ENCODE measurements at regions not wholly inside any gene's neighbourhood (a gene's known extent, or its start where the extent isn't known, plus 50 kb on each side); places are given as distances from the start of the nearest gene placed in this dataset.

- TF ChIP-seq CTCF (IDR thresholded peaks at IDR 0.05; ENCODE audit: low read depth, low read length): no peak
- no peak for TF ChIP-seq EZH2phosphoT487 (IDR thresholded peaks at IDR 0.05; ENCODE audit: low read depth)
- Histone ChIP-seq H3K4me2 (ENCODE audit: low read length) (no peak overlapping the region), H3K79me2 (ENCODE audit: low read length) (no peaks in the 10 kb centered on the region), H3K36me3 (replicated peaks; ENCODE audit: low read depth, low read length) (no peaks in the 10 kb centered on the region), H3K9me3 (ENCODE audit: insufficient read depth, low read length) (no peaks in the 10 kb centered on the region), H3K27ac (ENCODE audit: low read length) (no peak overlapping the region), H3K27me3 (ENCODE audit: low read depth, low read length) (no peaks in the 10 kb centered on the region), H3K4me3 (ENCODE audit: low read length) (no peak overlapping the region), H3K9ac (ENCODE audit: low read length) (no peak overlapping the region), H3K4me1 (ENCODE audit: low read length) (no peaks in the 10 kb centered on the region), H2AFZ (ENCODE audit: low read depth, low read length) (no peak overlapping the region), H4K20me1 (ENCODE audit: insufficient read depth, low read length) (no peaks in the 10 kb centered on the region)
Measured at GRCh38 chr7:153521370-153521769, 530.8 kb upstream of the DPP6 start.

DNA sequence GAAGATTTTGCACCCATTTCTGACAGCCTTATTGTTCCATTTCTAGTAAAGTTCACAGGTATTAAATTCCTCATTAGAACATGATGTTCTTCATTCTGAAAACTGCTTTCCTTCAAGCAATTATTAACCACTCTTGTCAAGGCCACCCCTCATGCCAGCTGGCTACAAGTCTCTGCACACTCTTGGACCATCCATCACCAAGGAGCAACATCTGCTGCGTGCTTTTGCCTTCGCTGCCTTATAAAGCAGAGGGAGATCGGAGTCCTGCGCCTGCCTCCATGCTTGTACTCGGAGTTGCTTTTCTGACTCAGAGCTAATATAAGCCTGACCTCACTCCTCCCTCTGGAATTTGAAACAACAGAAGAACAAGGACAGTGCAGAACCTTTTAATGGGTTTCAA is 529.9 kb upstream of the DPP6 start:
- no peaks in the 10 kb centered on the region for H3K4me1 ChIP-seq (ENCODE audit: low read length)
- no peaks in the 10 kb centered on the region for H3K27me3 ChIP-seq (ENCODE audit: low read depth, low read length)

DNA sequence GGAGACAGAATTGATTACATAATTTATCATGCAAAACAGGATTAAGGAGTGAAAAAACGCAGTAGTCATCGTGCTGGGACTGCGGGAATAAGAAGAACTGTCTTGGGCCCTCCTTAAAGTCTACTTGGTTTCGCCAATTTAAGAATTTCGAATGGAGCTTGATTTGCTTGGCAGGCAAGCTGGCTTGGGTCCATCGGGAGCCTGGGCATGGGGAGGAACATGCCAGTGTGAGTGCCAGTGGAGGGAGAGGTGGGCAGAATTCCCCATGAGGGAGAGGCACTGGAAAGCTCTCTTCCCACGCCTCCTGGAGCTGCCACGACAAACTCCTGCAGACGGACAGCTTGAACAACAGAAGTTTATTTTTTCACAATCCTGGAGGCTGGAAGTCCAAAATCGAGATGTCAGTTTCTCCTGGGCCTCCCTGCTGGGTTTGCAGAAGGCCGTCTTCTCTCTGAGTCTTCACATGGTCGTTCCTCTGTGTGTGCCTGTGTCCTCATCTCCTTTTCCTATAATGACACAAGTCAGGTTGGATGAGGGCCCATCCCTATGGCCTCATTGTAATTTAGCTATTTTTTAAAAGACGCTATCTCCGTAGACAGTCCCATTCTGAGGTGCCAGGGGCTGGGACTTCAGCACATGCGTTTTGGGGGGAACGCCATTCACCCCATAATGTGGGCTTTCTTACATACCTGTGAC is 528.7 kb upstream of the DPP6 start:
- Histone ChIP-seq H3K4me1 (ENCODE audit: low read length) (no peaks in the 10 kb centered on the region), H2AFZ (ENCODE audit: low read depth, low read length) (no peak overlapping the region), H3K4me3 (ENCODE audit: low read length) (no peak overlapping the region), H4K20me1 (ENCODE audit: insufficient read depth, low read length) (no peaks in the 10 kb centered on the region), H3K9me3 (ENCODE audit: insufficient read depth, low read length) (no peaks in the 10 kb centered on the region), H3K9ac (ENCODE audit: low read length) (no peak overlapping the region), H3K27ac (ENCODE audit: low read length) (no peak overlapping the region), H3K36me3 (replicated peaks; ENCODE audit: low read depth, low read length) (no peaks in the 10 kb centered on the region), H3K79me2 (ENCODE audit: low read length) (no peaks in the 10 kb centered on the region), H3K27me3 (ENCODE audit: low read depth, low read length) (no peaks in the 10 kb centered on the region), H3K4me2 (ENCODE audit: low read length) (no peak overlapping the region)
- TF ChIP-seq EZH2phosphoT487 (IDR thresholded peaks at IDR 0.05; ENCODE audit: low read depth) (no peak), CTCF (IDR thresholded peaks at IDR 0.05; ENCODE audit: low read depth, low read length) (no peak)

More for the DNA sequence above, 529.9 kb upstream of the DPP6 start:
- Histone ChIP-seq H4K20me1 (ENCODE audit: insufficient read depth, low read length) (no peaks in the 10 kb centered on the region), H3K4me3 (ENCODE audit: low read length) (no peak overlapping the region), H3K36me3 (replicated peaks; ENCODE audit: low read depth, low read length) (no peaks in the 10 kb centered on the region), H3K27ac (ENCODE audit: low read length) (no peak overlapping the region), H3K79me2 (ENCODE audit: low read length) (no peaks in the 10 kb centered on the region), H3K9ac (ENCODE audit: low read length) (no peak overlapping the region), H3K4me2 (ENCODE audit: low read length) (no peak overlapping the region), H2AFZ (ENCODE audit: low read depth, low read length) (no peak overlapping the region), H3K9me3 (ENCODE audit: insufficient read depth, low read length) (no peaks in the 10 kb centered on the region)
- TF ChIP-seq CTCF (IDR thresholded peaks at IDR 0.05; ENCODE audit: low read depth, low read length): no peak
- TF ChIP-seq EZH2phosphoT487 (IDR thresholded peaks at IDR 0.05; ENCODE audit: low read depth): no peak

DNA sequence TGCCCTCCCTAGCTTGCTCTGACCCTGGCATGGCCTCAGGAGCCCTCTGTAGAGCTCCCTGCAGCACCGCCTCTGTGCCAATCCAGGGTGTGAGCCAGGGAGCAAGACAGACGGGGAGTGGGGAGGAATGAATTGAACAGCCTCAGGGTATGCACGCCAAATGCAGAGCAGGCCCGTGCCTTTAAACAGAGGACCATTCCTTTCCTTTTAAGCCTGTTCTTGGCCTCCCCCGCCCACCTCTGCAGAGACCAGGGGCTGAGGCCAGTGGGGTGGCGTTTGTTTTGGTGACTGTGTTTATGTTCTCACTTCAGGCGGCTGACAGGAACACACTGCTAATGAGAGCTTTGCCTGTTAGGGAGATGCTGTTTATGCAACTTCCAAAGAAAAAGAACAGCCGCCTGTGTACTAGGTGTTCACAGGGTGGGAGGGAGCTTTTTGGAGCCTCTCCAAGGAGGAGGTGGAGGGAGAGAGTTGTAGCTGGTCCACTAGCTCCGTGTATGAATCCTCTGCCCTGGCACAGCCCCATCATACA is 528.1 kb upstream of the DPP6 start:
- no peak overlapping the region for H2AFZ ChIP-seq (ENCODE audit: low read depth, low read length)
- H3K4me2 ChIP-seq (ENCODE audit: low read length): no peak overlapping the region
- no peak overlapping the region for H3K4me3 ChIP-seq (ENCODE audit: low read length)
- TF ChIP-seq CTCF (IDR thresholded peaks at IDR 0.05; ENCODE audit: low read depth, low read length) (no peak), EZH2phosphoT487 (IDR thresholded peaks at IDR 0.05; ENCODE audit: low read depth) (no peak)
- no peaks in the 10 kb centered on the region for H3K27me3 ChIP-seq (ENCODE audit: low read depth, low read length)
- no peaks in the 10 kb centered on the region for H3K36me3 ChIP-seq (replicated peaks; ENCODE audit: low read depth, low read length)
- no peaks in the 10 kb centered on the region for H3K9me3 ChIP-seq (ENCODE audit: insufficient read depth, low read length)
- H3K27ac ChIP-seq (ENCODE audit: low read length): no peak overlapping the region
- H3K4me1 ChIP-seq (ENCODE audit: low read length): no peaks in the 10 kb centered on the region
- no peaks in the 10 kb centered on the region for H3K79me2 ChIP-seq (ENCODE audit: low read length)
- H4K20me1 ChIP-seq (ENCODE audit: insufficient read depth, low read length): no peaks in the 10 kb centered on the region
- no peak overlapping the region for H3K9ac ChIP-seq (ENCODE audit: low read length)
